Karpas-422 (cell line): ENCODE measurements at regions not wholly inside any gene's neighbourhood (a gene's known extent, or its start where the extent isn't known, plus 50 kb on each side); places are given as distances from the start of the nearest gene placed in this dataset.
"Not testable (repeated sequence)": the region's sequence is repeated elsewhere in the genome, so short reads cannot be mapped to it uniquely, and the experiment has no call there.

ENCODE experiments used
- DNase-seq: peaks from one replicate; pipeline ENCODE4 v3.0.0-alpha.2; 2015
- H2AFZ ChIP-seq: fragments of 200-600 bp; sonication (generic); 2 replicates; pipeline ENCODE4 v1.6.1; 2014; ENCODE audit warnings: antibody characterized with exemption, low read length, mixed read lengths
- H3K27ac ChIP-seq: fragments of 200-600 bp; sonication (generic); 2 replicates; pipeline ENCODE4 v1.5.1; 2014; ENCODE audit warnings: mild to moderate bottlenecking, low read length, moderate library complexity
- H3K27me3 ChIP-seq: fragments of 200-600 bp; sonication (generic); 2 replicates; pipeline ENCODE4 v1.6.1; 2014; ENCODE audit warnings: low read length, mixed read lengths
- H3K36me3 ChIP-seq: fragments of 200-600 bp; sonication (generic); 2 replicates; pipeline ENCODE4 v1.6.1; 2014; ENCODE audit warnings: low read length, mixed read lengths; ENCODE audit not compliant: insufficient read depth
- H3K4me1 ChIP-seq: fragments of 200-600 bp; sonication (generic); 2 replicates; pipeline ENCODE4 v1.6.1; 2014; ENCODE audit warnings: mild to moderate bottlenecking, low read length, mixed read lengths
- H3K4me2 ChIP-seq: fragments of 200-600 bp; sonication (generic); 2 replicates; pipeline ENCODE4 v1.6.1; 2014; ENCODE audit warnings: low read length, low read depth, mild to moderate bottlenecking; ENCODE audit not compliant: poor library complexity, severe bottlenecking
- H3K4me3 ChIP-seq: fragments of 200-600 bp; sonication (generic); 2 replicates; pipeline ENCODE4 v1.5.1; 2014; ENCODE audit warnings: mild to moderate bottlenecking, antibody characterized with exemption, low read length, mixed read lengths
- H3K79me2 ChIP-seq: fragments of 200-600 bp; sonication (generic); 2 replicates; pipeline ENCODE4 v1.6.1; 2014; ENCODE audit warnings: mild to moderate bottlenecking, low read length, mixed read lengths
- H3K9ac ChIP-seq: fragments of 200-600 bp; sonication (generic); 2 replicates; pipeline ENCODE4 v1.6.0; 2014; ENCODE audit warnings: low read length
- H3K9me2 ChIP-seq: fragments of 200-600 bp; sonication (generic), shearing (Covaris generic); replicated peaks from 2 replicates; pipeline ENCODE4 v1.6.0; 2014; ENCODE audit warnings: mild to moderate bottlenecking, low read length, moderate library complexity; ENCODE audit not compliant: insufficient read depth
- H3K9me3 ChIP-seq: fragments of 300-700, 200-600 bp; sonication (generic); 2 replicates; pipeline ENCODE4 v1.6.1; 2014; ENCODE audit warnings: low read length, mixed read lengths
- H4K20me1 ChIP-seq: fragments of 200-600 bp; sonication (generic); 2 replicates; pipeline ENCODE4 v1.6.1; 2014; ENCODE audit warnings: mild to moderate bottlenecking, antibody characterized with exemption, low read length, low read depth; ENCODE audit not compliant: insufficient read depth

GRCh38 chr11:115610908-115611307 is 106.7 kb upstream of the CADM1 start:
- DNase-seq, result no peak
- no peak overlapping the region for H3K27ac ChIP-seq
- H3K9me3 ChIP-seq, result no peaks in the 10 kb centered on the region
- H3K79me2 ChIP-seq, result no peaks in the 10 kb centered on the region
- no peaks in the 10 kb centered on the region for H3K27me3 ChIP-seq
- H4K20me1 ChIP-seq, result no peaks in the 10 kb centered on the region
- H3K9ac ChIP-seq, result no peak overlapping the region
- no peak overlapping the region for H3K4me3 ChIP-seq
- H3K4me1 ChIP-seq, result no peaks in the 10 kb centered on the region
- no peak overlapping the region for H2AFZ ChIP-seq
- no peaks in the 10 kb centered on the region for H3K9me2 ChIP-seq
- H3K4me2 ChIP-seq, result no peak overlapping the region
- no peaks in the 10 kb centered on the region for H3K36me3 ChIP-seq

GRCh38 chr11:115610234-115610633 is 106.0 kb upstream of the CADM1 start:
- H3K4me2 ChIP-seq, H3K4me3 ChIP-seq, H3K4me1 ChIP-seq, H3K9me2 ChIP-seq, H3K27ac ChIP-seq, H3K27me3 ChIP-seq, H3K9ac ChIP-seq, H3K9me3 ChIP-seq, DNase-seq, H2AFZ ChIP-seq, H3K79me2 ChIP-seq, H4K20me1 ChIP-seq, H3K36me3 ChIP-seq: not testable (repeated sequence)

GRCh38 chr11:115608976-115609375 is 104.8 kb upstream of the CADM1 start:
- Histone ChIP-seq H3K27ac (no peak overlapping the region), H3K9ac (no peak overlapping the region), H3K9me3 (no peaks in the 10 kb centered on the region), H3K36me3 (no peaks in the 10 kb centered on the region), H3K4me2 (no peak overlapping the region), H3K79me2 (no peaks in the 10 kb centered on the region), H3K4me1 (no peaks in the 10 kb centered on the region), H2AFZ (no peak overlapping the region), H3K9me2 (no peaks in the 10 kb centered on the region), H4K20me1 (no peaks in the 10 kb centered on the region), H3K4me3 (no peak overlapping the region), H3K27me3 (no peaks in the 10 kb centered on the region)
- DNase-seq, result no peak

GRCh38 chr11:115607621-115608221 is 103.5 kb upstream of the CADM1 start:
- Histone ChIP-seq H4K20me1 (no peaks in the 10 kb centered on the region), H3K4me2 (no peak overlapping the region), H3K9me2 (no peaks in the 10 kb centered on the region), H3K36me3 (no peaks in the 10 kb centered on the region), H3K9ac (no peak overlapping the region), H3K4me1 (no peaks in the 10 kb centered on the region), H3K79me2 (no peaks in the 10 kb centered on the region), H3K27me3 (no peaks in the 10 kb centered on the region), H3K9me3 (no peaks in the 10 kb centered on the region), H3K27ac (no peak overlapping the region), H2AFZ (no peak overlapping the region), H3K4me3 (no peak overlapping the region)
- DNase-seq, result no peak

- Histone ChIP-seq H3K79me2 (no peaks in the 10 kb centered on the region), H3K4me3 (no peak overlapping the region), H3K9ac (no peak overlapping the region), H3K27ac (no peak overlapping the region), H3K9me3 (no peaks in the 10 kb centered on the region), H3K36me3 (no peaks in the 10 kb centered on the region), H3K27me3 (no peaks in the 10 kb centered on the region), H2AFZ (no peak overlapping the region), H3K4me1 (no peaks in the 10 kb centered on the region), H3K9me2 (no peaks in the 10 kb centered on the region), H4K20me1 (no peaks in the 10 kb centered on the region), H3K4me2 (no peak overlapping the region)
- no peak for DNase-seq
Measured at GRCh38 chr11:115606498-115607220, 102.4 kb upstream of the CADM1 start.

GRCh38 chr11:115605871-115606497 is 101.8 kb upstream of the CADM1 start:
- Histone ChIP-seq H3K9ac (no peak overlapping the region), H3K4me2 (no peak overlapping the region), H3K27me3 (no peaks in the 10 kb centered on the region), H4K20me1 (no peaks in the 10 kb centered on the region), H3K36me3 (no peaks in the 10 kb centered on the region), H2AFZ (no peak overlapping the region), H3K9me3 (no peaks in the 10 kb centered on the region), H3K79me2 (no peaks in the 10 kb centered on the region), H3K4me1 (no peaks in the 10 kb centered on the region), H3K9me2 (no peaks in the 10 kb centered on the region), H3K27ac (no peak overlapping the region), H3K4me3 (no peak overlapping the region)
- DNase-seq, result no peak

- H3K9me3 ChIP-seq, H3K79me2 ChIP-seq, H3K27me3 ChIP-seq, H3K36me3 ChIP-seq, H2AFZ ChIP-seq, H3K4me2 ChIP-seq, DNase-seq, H4K20me1 ChIP-seq, H3K4me3 ChIP-seq, H3K9ac ChIP-seq, H3K27ac ChIP-seq, H3K4me1 ChIP-seq, H3K9me2 ChIP-seq: not testable (repeated sequence)
Measured at GRCh38 chr11:115605397-115605796, 101.2 kb upstream of the CADM1 start.

- Histone ChIP-seq H3K4me3 (no peak overlapping the region), H3K4me2 (no peak overlapping the region), H3K4me1 (no peaks in the 10 kb centered on the region), H2AFZ (no peak overlapping the region), H3K9ac (no peak overlapping the region), H4K20me1 (no peaks in the 10 kb centered on the region), H3K9me2 (no peaks in the 10 kb centered on the region), H3K9me3 (no peaks in the 10 kb centered on the region), H3K27ac (no peak overlapping the region), H3K27me3 (no peaks in the 10 kb centered on the region), H3K36me3 (no peaks in the 10 kb centered on the region), H3K79me2 (no peaks in the 10 kb centered on the region)
- no peak for DNase-seq
Measured at GRCh38 chr11:115599125-115599524, 94.9 kb upstream of the CADM1 start.
